ENCODE measurements at regions not wholly inside any gene's neighbourhood (a gene's known extent, or its start where the extent isn't known, plus 50 kb on each side); places are given as distances from the start of the nearest gene placed in this dataset.

- Mint-ChIP-seq H3K4me1 (ENCODE audit: low read depth) (no peaks in the 10 kb centered on the region), H3K27me3 (ENCODE audit: low read depth) (no peaks in the 10 kb centered on the region), H3K36me3 (ENCODE audit: low read depth) (no peaks in the 10 kb centered on the region), H3K4me3 (no peak overlapping the region), H3K27ac (no peak overlapping the region), H3K9me3 (peaks cover 16% of the 10 kb centered on the region)
- DNase-seq (ENCODE audit: low spot score), result no peak
These were observed 159.0 kb upstream of the NOX3 start for GRCh38 chr6:155614606-155615005.

GRCh38 chr6:155611742-155612141 is 156.1 kb upstream of the NOX3 start:
- no peak for DNase-seq (ENCODE audit: low spot score)
- H3K4me1 Mint-ChIP-seq (ENCODE audit: low read depth), result no peaks in the 10 kb centered on the region
- no peak overlapping the region for H3K27ac Mint-ChIP-seq
- no peaks in the 10 kb centered on the region for H3K27me3 Mint-ChIP-seq (ENCODE audit: low read depth)
- no peaks in the 10 kb centered on the region for H3K36me3 Mint-ChIP-seq (ENCODE audit: low read depth)
- peaks cover 16% of the 10 kb centered on the region for H3K9me3 Mint-ChIP-seq
- H3K4me3 Mint-ChIP-seq, result no peak overlapping the region

- H3K4me1 Mint-ChIP-seq (ENCODE audit: low read depth), result no peaks in the 10 kb centered on the region
- H3K9me3 Mint-ChIP-seq, result no peaks in the 10 kb centered on the region
- H3K4me3 Mint-ChIP-seq, result no peak overlapping the region
- H3K27me3 Mint-ChIP-seq (ENCODE audit: low read depth), result no peaks in the 10 kb centered on the region
- no peak for DNase-seq (ENCODE audit: low spot score)
- H3K36me3 Mint-ChIP-seq (ENCODE audit: low read depth), result no peaks in the 10 kb centered on the region
- H3K27ac Mint-ChIP-seq, result no peak overlapping the region
These were observed 149.4 kb upstream of the NOX3 start for GRCh38 chr6:155604991-155605390.

- DNase-seq (ENCODE audit: low spot score), result no peak
- H3K4me3 Mint-ChIP-seq, result no peak overlapping the region
- H3K27ac Mint-ChIP-seq, result no peak overlapping the region
- H3K36me3 Mint-ChIP-seq (ENCODE audit: low read depth), result no peaks in the 10 kb centered on the region
- no peaks in the 10 kb centered on the region for H3K9me3 Mint-ChIP-seq
- H3K27me3 Mint-ChIP-seq (ENCODE audit: low read depth), result no peaks in the 10 kb centered on the region
- no peaks in the 10 kb centered on the region for H3K4me1 Mint-ChIP-seq (ENCODE audit: low read depth)
These were observed 143.9 kb upstream of the NOX3 start for GRCh38 chr6:155599561-155599960.

- Mint-ChIP-seq H3K36me3 (ENCODE audit: low read depth) (no peaks in the 10 kb centered on the region), H3K9me3 (no peaks in the 10 kb centered on the region), H3K4me1 (ENCODE audit: low read depth) (no peaks in the 10 kb centered on the region), H3K27me3 (ENCODE audit: low read depth) (no peaks in the 10 kb centered on the region), H3K27ac (no peak overlapping the region), H3K4me3 (no peak overlapping the region)
- no peak for DNase-seq (ENCODE audit: low spot score)
These were observed 143.5 kb upstream of the NOX3 start for GRCh38 chr6:155599160-155599559.

- no peaks in the 10 kb centered on the region for H3K36me3 Mint-ChIP-seq (ENCODE audit: low read depth)
- no peaks in the 10 kb centered on the region for H3K4me1 Mint-ChIP-seq (ENCODE audit: low read depth)
- DNase-seq (ENCODE audit: low spot score), result no peak
- no peaks in the 10 kb centered on the region for H3K27me3 Mint-ChIP-seq (ENCODE audit: low read depth)
- H3K4me3 Mint-ChIP-seq, result no peak overlapping the region
- H3K27ac Mint-ChIP-seq, result no peak overlapping the region
- H3K9me3 Mint-ChIP-seq, result no peaks in the 10 kb centered on the region
These were observed 139.6 kb upstream of the NOX3 start for GRCh38 chr6:155595284-155595683.

- Mint-ChIP-seq H3K4me1 (ENCODE audit: low read depth) (no peaks in the 10 kb centered on the region), H3K36me3 (ENCODE audit: low read depth) (no peaks in the 10 kb centered on the region), H3K27ac (no peak overlapping the region), H3K4me3 (no peak overlapping the region), H3K9me3 (no peaks in the 10 kb centered on the region), H3K27me3 (ENCODE audit: low read depth) (no peaks in the 10 kb centered on the region)
- DNase-seq (ENCODE audit: low spot score), result no peak
These were observed 136.1 kb upstream of the NOX3 start for GRCh38 chr6:155591741-155592140.

- no peak overlapping the region for H3K4me3 Mint-ChIP-seq
- H3K27ac Mint-ChIP-seq, result no peak overlapping the region
- H3K36me3 Mint-ChIP-seq (ENCODE audit: low read depth), result no peaks in the 10 kb centered on the region
- H3K9me3 Mint-ChIP-seq, result no peaks in the 10 kb centered on the region
- no peak for DNase-seq (ENCODE audit: low spot score)
- H3K27me3 Mint-ChIP-seq (ENCODE audit: low read depth), result no peaks in the 10 kb centered on the region
- no peaks in the 10 kb centered on the region for H3K4me1 Mint-ChIP-seq (ENCODE audit: low read depth)
These were observed 133.6 kb upstream of the NOX3 start for GRCh38 chr6:155589190-155589589.

GRCh38 chr6:155587817-155588216 is 132.2 kb upstream of the NOX3 start:
- Mint-ChIP-seq H3K27me3 (ENCODE audit: low read depth) (no peaks in the 10 kb centered on the region), H3K4me3 (no peak overlapping the region), H3K4me1 (ENCODE audit: low read depth) (no peaks in the 10 kb centered on the region)

GRCh38 chr6:155586090-155586489 is 130.5 kb upstream of the NOX3 start:
- no peaks in the 10 kb centered on the region for H3K9me3 Mint-ChIP-seq
- no peak overlapping the region for H3K27ac Mint-ChIP-seq
- no peak overlapping the region for H3K4me3 Mint-ChIP-seq
- H3K4me1 Mint-ChIP-seq (ENCODE audit: low read depth), result no peaks in the 10 kb centered on the region
- H3K27me3 Mint-ChIP-seq (ENCODE audit: low read depth), result no peaks in the 10 kb centered on the region
- no peak for DNase-seq (ENCODE audit: low spot score)
- H3K36me3 Mint-ChIP-seq (ENCODE audit: low read depth), result no peaks in the 10 kb centered on the region

More at GRCh38 chr6:155587817-155588216, 132.2 kb upstream of the NOX3 start:
- Mint-ChIP-seq H3K27ac (no peak overlapping the region), H3K9me3 (no peaks in the 10 kb centered on the region), H3K36me3 (ENCODE audit: low read depth) (no peaks in the 10 kb centered on the region)
- DNase-seq (ENCODE audit: low spot score), result no peak

GRCh38 chr6:155584006-155584405 is 128.4 kb upstream of the NOX3 start:
- H3K4me1 Mint-ChIP-seq (ENCODE audit: low read depth), result no peaks in the 10 kb centered on the region
- no peak for DNase-seq (ENCODE audit: low spot score)
- H3K27me3 Mint-ChIP-seq (ENCODE audit: low read depth), result no peaks in the 10 kb centered on the region
- no peak overlapping the region for H3K27ac Mint-ChIP-seq
- no peak overlapping the region for H3K4me3 Mint-ChIP-seq
- no peaks in the 10 kb centered on the region for H3K36me3 Mint-ChIP-seq (ENCODE audit: low read depth)
- H3K9me3 Mint-ChIP-seq, result no peaks in the 10 kb centered on the region

GRCh38 chr6:155582016-155582991 is 126.7 kb upstream of the NOX3 start:
- Mint-ChIP-seq H3K9me3 (no peaks in the 10 kb centered on the region), H3K27me3 (ENCODE audit: low read depth) (no peaks in the 10 kb centered on the region), H3K4me3 (no peak overlapping the region), H3K36me3 (ENCODE audit: low read depth) (no peaks in the 10 kb centered on the region), H3K27ac (no peak overlapping the region), H3K4me1 (ENCODE audit: low read depth) (no peaks in the 10 kb centered on the region)
- DNase-seq (ENCODE audit: low spot score), result no peak

- H3K4me3 Mint-ChIP-seq, result no peak overlapping the region
- H3K36me3 Mint-ChIP-seq (ENCODE audit: low read depth), result no peaks in the 10 kb centered on the region
- H3K27ac Mint-ChIP-seq, result no peak overlapping the region
- no peaks in the 10 kb centered on the region for H3K9me3 Mint-ChIP-seq
- DNase-seq (ENCODE audit: low spot score), result no peak
- no peaks in the 10 kb centered on the region for H3K27me3 Mint-ChIP-seq (ENCODE audit: low read depth)
- no peaks in the 10 kb centered on the region for H3K4me1 Mint-ChIP-seq (ENCODE audit: low read depth)
These were observed 125.3 kb upstream of the NOX3 start for GRCh38 chr6:155580904-155581303.

- no peaks in the 10 kb centered on the region for H3K9me3 Mint-ChIP-seq
- no peak overlapping the region for H3K4me3 Mint-ChIP-seq
- no peaks in the 10 kb centered on the region for H3K36me3 Mint-ChIP-seq (ENCODE audit: low read depth)
- H3K27me3 Mint-ChIP-seq (ENCODE audit: low read depth), result no peaks in the 10 kb centered on the region
- H3K27ac Mint-ChIP-seq, result no peak overlapping the region
- H3K4me1 Mint-ChIP-seq (ENCODE audit: low read depth), result no peaks in the 10 kb centered on the region
- no peak for DNase-seq (ENCODE audit: low spot score)
These were observed 122.6 kb upstream of the NOX3 start for GRCh38 chr6:155578251-155578650.

GRCh38 chr6:155561966-155562364 is 106.3 kb upstream of the NOX3 start:
- Mint-ChIP-seq H3K4me1 (ENCODE audit: low read depth) (no peaks in the 10 kb centered on the region), H3K9me3 (no peaks in the 10 kb centered on the region), H3K27ac (no peak overlapping the region), H3K36me3 (ENCODE audit: low read depth) (no peaks in the 10 kb centered on the region), H3K4me3 (no peak overlapping the region), H3K27me3 (ENCODE audit: low read depth) (no peaks in the 10 kb centered on the region)
- DNase-seq (ENCODE audit: low spot score), result no peak
